ENCODE measurements at regions not wholly inside any gene's neighbourhood (a gene's known extent, or its start where the extent isn't known, plus 50 kb on each side); places are given as distances from the start of the nearest gene placed in this dataset.
"Not testable (repeated sequence)": the region's sequence is repeated elsewhere in the genome, so short reads cannot be mapped to it uniquely, and the experiment has no call there.

- no peaks in the 10 kb centered on the region for H3K27me3 Mint-ChIP-seq
- H3K4me1 Mint-ChIP-seq (ENCODE audit: low read depth) = no peaks in the 10 kb centered on the region
- intact Hi-C loops (cut with micrococcal nuclease) = no loop called here
- peaks cover 33% of the 10 kb centered on the region for H3K9me3 Mint-ChIP-seq
- no peak overlapping the region for H3K4me3 Mint-ChIP-seq
- H3K36me3 Mint-ChIP-seq (ENCODE audit: low read depth) = no peaks in the 10 kb centered on the region
- no peak overlapping the region for H3K27ac Mint-ChIP-seq
Measured at GRCh38 chr2:115904516-115904915, 1462.1 kb downstream of the DPP10 start.

GRCh38 chr2:115908731-115909130 is 1466.3 kb downstream of the DPP10 start:
- no peak overlapping the region for H3K4me3 Mint-ChIP-seq
- intact Hi-C loops (cut with micrococcal nuclease) = no loop called here

GRCh38 chr2:115910270-115910669 is 1467.8 kb downstream of the DPP10 start:
- peaks cover 8% of the 10 kb centered on the region for H3K9me3 Mint-ChIP-seq
- no peak overlapping the region for H3K27ac Mint-ChIP-seq
- H3K4me1 Mint-ChIP-seq (ENCODE audit: low read depth) = no peaks in the 10 kb centered on the region
- intact Hi-C loops (cut with micrococcal nuclease) = no loop called here
- no peak overlapping the region for H3K4me3 Mint-ChIP-seq
- no peaks in the 10 kb centered on the region for H3K27me3 Mint-ChIP-seq
- H3K36me3 Mint-ChIP-seq (ENCODE audit: low read depth) = no peaks in the 10 kb centered on the region

More at GRCh38 chr2:115908731-115909130, 1466.3 kb downstream of the DPP10 start:
- Mint-ChIP-seq H3K4me1 (ENCODE audit: low read depth) (no peaks in the 10 kb centered on the region), H3K9me3 (peaks cover 14% of the 10 kb centered on the region), H3K27ac (no peak overlapping the region), H3K36me3 (ENCODE audit: low read depth) (no peaks in the 10 kb centered on the region), H3K27me3 (no peaks in the 10 kb centered on the region)

- H3K9me3 Mint-ChIP-seq = peaks cover 17% of the 10 kb centered on the region
- no peaks in the 10 kb centered on the region for H3K4me1 Mint-ChIP-seq (ENCODE audit: low read depth)
- no peaks in the 10 kb centered on the region for H3K27me3 Mint-ChIP-seq
- H3K36me3 Mint-ChIP-seq (ENCODE audit: low read depth) = no peaks in the 10 kb centered on the region
- intact Hi-C loops (cut with micrococcal nuclease) = no loop called here
- no peak overlapping the region for H3K4me3 Mint-ChIP-seq
- no peak overlapping the region for H3K27ac Mint-ChIP-seq
Measured at GRCh38 chr2:115913921-115914320, 1471.5 kb downstream of the DPP10 start.

GRCh38 chr2:115921541-115921940 is 1479.1 kb downstream of the DPP10 start:
- intact Hi-C loops (cut with micrococcal nuclease) = no loop called here
- H3K36me3 Mint-ChIP-seq (ENCODE audit: low read depth) = no peaks in the 10 kb centered on the region
- H3K4me3 Mint-ChIP-seq = no peak overlapping the region
- no peak overlapping the region for H3K27ac Mint-ChIP-seq
- H3K9me3 Mint-ChIP-seq = peaks cover 36% of the 10 kb centered on the region
- no peaks in the 10 kb centered on the region for H3K27me3 Mint-ChIP-seq
- no peaks in the 10 kb centered on the region for H3K4me1 Mint-ChIP-seq (ENCODE audit: low read depth)

- intact Hi-C loops (cut with micrococcal nuclease) = no loop called here
- no peaks in the 10 kb centered on the region for H3K36me3 Mint-ChIP-seq (ENCODE audit: low read depth)
- H3K27ac Mint-ChIP-seq = no peak overlapping the region
- H3K4me1 Mint-ChIP-seq (ENCODE audit: low read depth) = no peaks in the 10 kb centered on the region
- no peaks in the 10 kb centered on the region for H3K27me3 Mint-ChIP-seq
- H3K9me3 Mint-ChIP-seq = no peaks in the 10 kb centered on the region
- no peak overlapping the region for H3K4me3 Mint-ChIP-seq
Measured at GRCh38 chr2:115939902-115940301, 1497.5 kb downstream of the DPP10 start.

- intact Hi-C loops (cut with micrococcal nuclease) = no loop called here
- no peaks in the 10 kb centered on the region for H3K9me3 Mint-ChIP-seq
- no peak overlapping the region for H3K4me3 Mint-ChIP-seq
- H3K27ac Mint-ChIP-seq = no peak overlapping the region
- no peaks in the 10 kb centered on the region for H3K4me1 Mint-ChIP-seq (ENCODE audit: low read depth)
- no peaks in the 10 kb centered on the region for H3K27me3 Mint-ChIP-seq
- H3K36me3 Mint-ChIP-seq (ENCODE audit: low read depth) = no peaks in the 10 kb centered on the region
Measured at GRCh38 chr2:115942800-115943199, 1500.4 kb downstream of the DPP10 start.

GRCh38 chr2:115946341-115946740 is 1503.9 kb downstream of the DPP10 start:
- intact Hi-C loops (cut with micrococcal nuclease) = no loop called here
- Mint-ChIP-seq H3K9me3 (no peaks in the 10 kb centered on the region), H3K27me3 (no peaks in the 10 kb centered on the region)

GRCh38 chr2:115946891-115947290 is 1504.5 kb downstream of the DPP10 start:
- Mint-ChIP-seq H3K27ac (no peak overlapping the region), H3K4me1 (ENCODE audit: low read depth) (no peaks in the 10 kb centered on the region), H3K4me3 (no peak overlapping the region), H3K9me3 (no peaks in the 10 kb centered on the region), H3K36me3 (ENCODE audit: low read depth) (no peaks in the 10 kb centered on the region), H3K27me3 (no peaks in the 10 kb centered on the region)
- intact Hi-C loops (cut with micrococcal nuclease) = no loop called here

More at GRCh38 chr2:115946341-115946740, 1503.9 kb downstream of the DPP10 start:
- no peaks in the 10 kb centered on the region for H3K4me1 Mint-ChIP-seq (ENCODE audit: low read depth)
- H3K36me3 Mint-ChIP-seq (ENCODE audit: low read depth) = no peaks in the 10 kb centered on the region
- H3K4me3 Mint-ChIP-seq = no peak overlapping the region
- no peak overlapping the region for H3K27ac Mint-ChIP-seq

- Mint-ChIP-seq H3K27ac (no peak overlapping the region), H3K4me1 (ENCODE audit: low read depth) (no peaks in the 10 kb centered on the region), H3K36me3 (ENCODE audit: low read depth) (no peaks in the 10 kb centered on the region), H3K27me3 (no peaks in the 10 kb centered on the region), H3K9me3 (peaks cover 75% of the 10 kb centered on the region), H3K4me3 (no peak overlapping the region)
- intact Hi-C loops (cut with micrococcal nuclease) = no loop called here
Measured at GRCh38 chr2:115976916-115977315, 1534.5 kb downstream of the DPP10 start.

GRCh38 chr2:115999039-115999438 is 1556.6 kb downstream of the DPP10 start:
- no peaks in the 10 kb centered on the region for H3K36me3 Mint-ChIP-seq (ENCODE audit: low read depth)
- no peaks in the 10 kb centered on the region for H3K4me1 Mint-ChIP-seq (ENCODE audit: low read depth)
- intact Hi-C loops (cut with micrococcal nuclease) = no loop called here
- no peaks in the 10 kb centered on the region for H3K27me3 Mint-ChIP-seq
- H3K4me3 Mint-ChIP-seq = no peak overlapping the region
- no peak overlapping the region for H3K27ac Mint-ChIP-seq
- H3K9me3 Mint-ChIP-seq = peaks cover 40% of the 10 kb centered on the region

GRCh38 chr2:116023026-116023425 is 1580.6 kb downstream of the DPP10 start:
- no peak overlapping the region for H3K27ac Mint-ChIP-seq
- no peaks in the 10 kb centered on the region for H3K36me3 Mint-ChIP-seq (ENCODE audit: low read depth)
- intact Hi-C loops (cut with micrococcal nuclease) = no loop called here

GRCh38 chr2:116038758-116039157 is 1596.3 kb downstream of the DPP10 start:
- H3K27ac Mint-ChIP-seq; H3K4me3 Mint-ChIP-seq; H3K36me3 Mint-ChIP-seq (ENCODE audit: low read depth); H3K27me3 Mint-ChIP-seq; intact Hi-C loops (cut with micrococcal nuclease); H3K4me1 Mint-ChIP-seq (ENCODE audit: low read depth): not testable (repeated sequence)
- peaks cover 14% of the 10 kb centered on the region for H3K9me3 Mint-ChIP-seq

More at GRCh38 chr2:116023026-116023425, 1580.6 kb downstream of the DPP10 start:
- Mint-ChIP-seq H3K9me3 (peaks cover 22% of the 10 kb centered on the region), H3K27me3 (no peaks in the 10 kb centered on the region), H3K4me3 (no peak overlapping the region), H3K4me1 (ENCODE audit: low read depth) (no peaks in the 10 kb centered on the region)

GRCh38 chr2:116042530-116042929 is 1600.1 kb downstream of the DPP10 start:
- Mint-ChIP-seq H3K27ac (no peak overlapping the region), H3K4me1 (ENCODE audit: low read depth) (no peaks in the 10 kb centered on the region), H3K36me3 (ENCODE audit: low read depth) (no peaks in the 10 kb centered on the region), H3K9me3 (peaks cover 19% of the 10 kb centered on the region), H3K27me3 (no peaks in the 10 kb centered on the region), H3K4me3 (no peak overlapping the region)
- intact Hi-C loops (cut with micrococcal nuclease) = no loop called here

- Mint-ChIP-seq H3K27me3 (no peaks in the 10 kb centered on the region), H3K36me3 (ENCODE audit: low read depth) (no peaks in the 10 kb centered on the region), H3K27ac (no peak overlapping the region), H3K4me1 (ENCODE audit: low read depth) (no peaks in the 10 kb centered on the region), H3K9me3 (peaks cover 20% of the 10 kb centered on the region), H3K4me3 (no peak overlapping the region)
- intact Hi-C loops (cut with micrococcal nuclease) = no loop called here
Measured at GRCh38 chr2:116057538-116057937, 1615.1 kb downstream of the DPP10 start.

Measured in dendritic cell treated with granulocyte-macrophage colony-stimulating factor and Interleukin-4, amounts not matched to agents 40 ng/mL and 50 ng/mL, for 4 days (primary cell).